ENCODE measurements at regions not wholly inside any gene's neighbourhood (a gene's known extent, or its start where the extent isn't known, plus 50 kb on each side); places are given as distances from the start of the nearest gene placed in this dataset.
"Not testable (repeated sequence)": the region's sequence is repeated elsewhere in the genome, so short reads cannot be mapped to it uniquely, and the experiment has no call there.

DNA sequence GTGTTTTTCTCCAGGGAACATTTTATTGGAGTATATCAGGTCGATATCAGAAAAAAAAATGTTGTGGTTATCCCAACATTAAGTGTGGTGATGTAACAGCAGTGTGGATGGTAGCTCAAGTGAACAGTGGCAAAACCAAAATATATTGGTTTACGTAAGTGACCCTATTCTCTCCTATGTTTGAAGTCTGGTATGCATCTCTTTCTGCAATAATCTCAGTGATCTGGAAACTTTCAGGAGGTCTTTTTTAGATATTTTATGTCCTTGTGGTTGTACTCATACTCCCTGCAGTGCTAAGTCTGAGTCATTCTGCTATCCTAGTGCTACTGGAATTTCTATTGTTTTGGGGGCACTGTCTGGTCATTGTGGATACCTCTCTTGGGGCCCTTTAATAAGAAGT is 137.9 kb downstream of the SNRPN start:
- H3K4me1 Mint-ChIP-seq = no peaks in the 10 kb centered on the region
- no peaks in the 10 kb centered on the region for H3K27me3 Mint-ChIP-seq
- H3K9me3 Mint-ChIP-seq = peaks cover 40% of the 10 kb centered on the region
- H3K4me3 Mint-ChIP-seq = no peak overlapping the region
- ATAC-seq = no peak
- H3K36me3 Mint-ChIP-seq = peaks cover 98% of the 10 kb centered on the region
- H3K27ac Mint-ChIP-seq = no peak overlapping the region

DNA sequence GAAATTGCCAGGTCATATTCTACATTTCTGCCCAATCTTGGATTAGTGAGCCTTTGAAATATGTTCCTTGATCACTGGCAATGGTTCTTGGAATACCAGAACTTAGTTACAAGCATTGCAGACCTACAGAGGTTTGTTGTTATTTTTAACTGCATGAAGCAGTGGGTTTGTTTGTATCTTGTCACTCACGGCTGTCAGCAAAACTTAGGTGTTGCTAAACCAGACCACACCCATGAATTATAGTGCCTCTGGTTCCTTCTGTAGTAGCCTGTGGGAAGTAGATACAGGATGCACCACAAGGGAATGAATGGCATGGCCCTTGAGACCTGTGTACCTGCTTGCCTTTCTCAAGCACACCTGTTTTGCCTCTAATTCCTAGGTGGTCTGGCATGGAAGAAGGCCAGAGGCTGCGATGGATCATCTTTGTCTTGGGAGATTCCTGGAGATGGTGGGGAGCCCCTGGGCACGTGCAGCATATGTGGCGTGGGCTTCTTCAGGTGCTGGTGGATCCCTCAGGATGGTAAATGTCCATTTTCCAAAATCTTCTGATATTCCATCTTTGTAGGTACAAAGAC is 138.8 kb downstream of the SNRPN start:
- H3K4me3 Mint-ChIP-seq = no peak overlapping the region
- peaks cover 91% of the 10 kb centered on the region for H3K36me3 Mint-ChIP-seq
- no peaks in the 10 kb centered on the region for H3K4me1 Mint-ChIP-seq
- no peaks in the 10 kb centered on the region for H3K27me3 Mint-ChIP-seq
- H3K9me3 Mint-ChIP-seq = peaks cover 37% of the 10 kb centered on the region
- no peak for ATAC-seq
- no peak overlapping the region for H3K27ac Mint-ChIP-seq

DNA sequence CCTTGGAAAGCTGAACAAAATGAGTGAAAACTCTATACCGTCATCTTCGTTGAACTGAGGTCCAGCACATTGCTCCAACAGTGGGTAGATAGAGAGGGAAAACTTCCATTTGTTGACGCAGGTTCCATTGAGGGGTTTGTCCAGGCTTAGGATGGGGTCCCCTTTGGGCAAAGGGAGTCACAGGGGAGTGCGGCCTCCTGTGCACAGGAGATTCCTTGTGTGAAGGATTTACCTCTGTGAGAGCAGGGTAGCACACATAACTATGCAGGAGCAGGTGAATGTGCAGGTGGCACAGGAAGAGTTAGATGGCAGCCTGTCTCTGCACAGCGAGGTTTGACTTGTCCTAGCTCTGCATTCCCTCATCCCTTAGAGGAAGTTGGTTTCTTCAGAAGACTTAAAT is 139.3 kb downstream of the SNRPN start:
- peaks cover 91% of the 10 kb centered on the region for H3K36me3 Mint-ChIP-seq
- H3K4me3 Mint-ChIP-seq = no peak overlapping the region
- peaks cover 34% of the 10 kb centered on the region for H3K9me3 Mint-ChIP-seq
- H3K27me3 Mint-ChIP-seq = no peaks in the 10 kb centered on the region
- ATAC-seq = no peak
- H3K27ac Mint-ChIP-seq = no peak overlapping the region
- no peaks in the 10 kb centered on the region for H3K4me1 Mint-ChIP-seq

DNA sequence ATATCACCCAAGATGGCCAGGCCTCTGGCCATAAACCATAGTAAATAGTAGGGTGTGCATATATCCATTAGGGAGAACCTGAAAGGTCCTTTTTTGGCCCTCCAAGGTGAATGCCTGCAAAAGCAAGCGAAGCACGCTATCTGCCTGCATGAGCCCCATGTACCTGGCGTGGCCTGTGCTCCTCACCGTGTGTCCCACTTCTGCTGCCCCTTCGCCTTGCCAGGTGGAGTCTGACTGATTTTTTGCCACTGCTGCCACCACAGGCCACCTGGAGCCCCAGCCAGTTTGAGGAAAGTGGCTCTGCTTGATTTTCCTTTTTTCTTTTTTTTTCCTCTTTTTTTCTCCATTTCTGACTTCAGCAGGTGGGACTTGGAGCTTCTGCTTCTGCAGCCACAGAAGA is 139.7 kb downstream of the SNRPN start:
- Mint-ChIP-seq H3K4me3 (no peak overlapping the region), H3K9me3 (peaks cover 32% of the 10 kb centered on the region), H3K36me3 (peaks cover 91% of the 10 kb centered on the region), H3K27me3 (no peaks in the 10 kb centered on the region), H3K27ac (no peak overlapping the region), H3K4me1 (no peaks in the 10 kb centered on the region)
- no peak for ATAC-seq

DNA sequence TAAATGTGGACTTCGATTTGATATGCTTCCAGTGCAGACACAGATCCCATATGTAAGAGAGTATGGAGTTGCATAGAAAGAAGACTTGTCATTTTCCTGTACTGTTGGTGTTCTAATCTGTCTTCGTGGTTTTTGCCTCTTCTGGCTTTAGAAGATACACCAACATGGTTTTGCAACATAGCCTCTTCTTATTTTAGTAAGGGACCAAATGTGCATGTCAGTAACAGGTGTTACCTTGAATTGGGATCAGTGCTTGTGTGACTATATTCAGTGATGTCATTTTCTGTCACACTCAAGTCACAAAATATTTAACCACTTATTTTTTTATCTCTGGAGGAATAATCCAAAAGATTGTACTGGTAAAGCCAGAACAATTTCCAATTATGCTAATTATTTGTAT is 140.4 kb downstream of the SNRPN start:
- no peak for ATAC-seq
- H3K27me3 Mint-ChIP-seq = no peaks in the 10 kb centered on the region
- H3K9me3 Mint-ChIP-seq = peaks cover 28% of the 10 kb centered on the region
- no peak overlapping the region for H3K4me3 Mint-ChIP-seq
- no peaks in the 10 kb centered on the region for H3K4me1 Mint-ChIP-seq
- peaks cover 87% of the 10 kb centered on the region for H3K36me3 Mint-ChIP-seq
- H3K27ac Mint-ChIP-seq = no peak overlapping the region

DNA sequence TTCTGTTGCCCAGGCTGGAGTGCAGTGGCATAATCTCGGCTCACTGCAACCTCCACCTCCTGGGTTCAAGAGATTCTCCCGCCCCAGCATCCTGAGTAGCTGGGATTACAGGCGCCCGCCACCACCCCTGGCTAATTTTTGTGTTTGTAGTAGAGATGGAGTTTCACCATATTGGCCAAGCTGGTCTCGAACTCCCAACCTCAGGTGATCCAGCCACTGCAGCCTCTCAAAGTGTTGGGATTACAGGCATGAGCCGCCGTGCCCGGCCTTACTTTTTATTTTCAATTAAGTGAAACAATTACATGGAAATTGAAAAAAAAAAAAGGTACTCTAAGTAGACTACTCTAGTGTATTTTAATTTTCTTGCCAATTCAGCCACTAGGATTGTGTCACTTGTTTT is 145.2 kb downstream of the SNRPN start:
- not testable (repeated sequence) for ATAC-seq, H3K27me3 Mint-ChIP-seq, H3K4me3 Mint-ChIP-seq, H3K27ac Mint-ChIP-seq, H3K4me1 Mint-ChIP-seq
- peaks cover 68% of the 10 kb centered on the region for H3K36me3 Mint-ChIP-seq
- peaks cover 15% of the 10 kb centered on the region for H3K9me3 Mint-ChIP-seq

DNA sequence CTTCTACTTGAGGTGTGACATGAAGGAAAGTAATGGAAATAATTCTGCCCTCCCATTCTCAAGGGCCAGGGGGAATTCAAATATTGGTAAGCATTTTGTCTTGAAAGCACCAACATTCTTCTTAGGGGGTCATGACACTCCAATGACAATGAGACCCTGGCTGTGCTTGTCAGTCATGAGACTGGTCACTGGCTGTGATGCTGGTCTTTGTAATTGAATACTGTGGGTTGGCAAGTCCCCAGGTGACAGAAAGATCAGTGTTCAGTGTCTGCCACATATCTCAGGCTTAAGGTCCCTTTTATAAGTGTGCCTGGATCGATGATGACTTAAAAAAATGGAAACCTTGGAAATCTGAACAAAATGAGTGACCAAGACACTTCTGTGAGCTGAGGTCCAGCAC is 151.4 kb downstream of the SNRPN start:
- Mint-ChIP-seq H3K27me3 (no peaks in the 10 kb centered on the region), H3K27ac (no peak overlapping the region), H3K4me1 (no peaks in the 10 kb centered on the region), H3K9me3 (peaks cover 9% of the 10 kb centered on the region), H3K4me3 (no peak overlapping the region), H3K36me3 (peaks cover 77% of the 10 kb centered on the region)
- ATAC-seq = no peak

DNA sequence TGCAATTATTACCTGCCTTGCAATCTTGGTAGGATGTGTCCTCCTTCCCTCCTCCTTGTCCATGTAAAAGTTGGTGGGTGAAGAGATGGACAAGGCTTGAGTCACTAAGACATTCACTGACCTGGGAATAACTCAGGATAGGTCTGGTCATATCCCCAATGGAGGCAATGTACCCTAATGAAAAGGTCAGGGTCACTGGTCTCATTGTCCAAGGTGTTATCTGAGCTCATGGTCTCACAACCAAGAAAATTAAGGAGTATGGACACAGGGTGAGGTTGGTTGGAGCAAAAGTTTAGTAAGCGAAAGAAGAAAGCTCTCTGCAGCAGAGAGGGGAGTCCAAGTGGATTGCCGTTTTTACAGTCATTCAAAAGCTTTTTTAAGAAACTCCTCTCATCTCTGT is 179.0 kb downstream of the SNRPN start:
- Mint-ChIP-seq H3K27me3 (no peaks in the 10 kb centered on the region), H3K4me3 (no peak overlapping the region), H3K27ac (no peak overlapping the region), H3K36me3 (peaks cover 16% of the 10 kb centered on the region), H3K9me3 (peaks cover 17% of the 10 kb centered on the region), H3K4me1 (no peaks in the 10 kb centered on the region)
- no peak for ATAC-seq

DNA sequence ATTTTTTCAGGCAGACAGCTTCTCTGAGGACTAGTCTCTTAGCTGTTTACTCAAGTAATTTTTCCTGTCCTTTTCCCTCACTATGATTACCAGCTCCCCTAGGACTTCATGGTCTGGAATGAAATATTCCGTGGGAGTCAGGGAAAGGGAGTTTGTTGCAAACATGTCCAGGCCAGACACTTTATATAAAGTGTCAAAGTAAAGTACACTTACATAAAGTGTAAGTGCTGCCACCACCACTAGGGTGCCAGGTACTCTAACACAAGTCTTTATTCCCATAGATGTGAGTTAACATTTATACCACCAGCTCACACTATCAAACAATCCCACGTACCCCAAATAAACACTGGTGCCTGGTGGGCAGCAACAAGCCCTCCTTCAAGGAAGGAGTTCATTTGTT is 179.8 kb downstream of the SNRPN start:
- Mint-ChIP-seq H3K36me3 (peaks cover 8% of the 10 kb centered on the region), H3K27me3 (no peaks in the 10 kb centered on the region), H3K4me3 (no peak overlapping the region), H3K27ac (no peak overlapping the region), H3K4me1 (no peaks in the 10 kb centered on the region), H3K9me3 (peaks cover 18% of the 10 kb centered on the region)
- no peak for ATAC-seq

DNA sequence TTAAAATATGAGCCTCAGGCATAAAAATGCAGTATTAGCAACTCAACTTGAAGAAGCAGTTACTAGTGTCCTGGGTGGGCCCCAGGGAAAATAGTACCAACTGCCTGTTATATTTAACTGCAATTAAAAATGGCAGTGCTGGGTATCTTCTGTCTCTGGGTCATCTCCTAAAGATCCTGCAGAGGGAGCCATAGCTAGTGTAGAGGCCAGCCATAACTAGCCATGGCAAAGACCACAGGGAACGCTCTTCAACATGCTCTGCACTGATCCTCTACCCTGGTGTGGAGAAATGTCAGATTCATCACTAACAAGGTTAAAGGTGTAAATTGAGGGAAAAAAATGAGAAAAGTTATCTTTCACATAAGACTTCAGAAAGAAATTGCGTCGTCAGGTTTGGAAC is 181.3 kb downstream of the SNRPN start:
- H3K36me3 Mint-ChIP-seq = peaks cover 5% of the 10 kb centered on the region
- no peak for ATAC-seq
- no peaks in the 10 kb centered on the region for H3K4me1 Mint-ChIP-seq
- no peak overlapping the region for H3K4me3 Mint-ChIP-seq
- H3K9me3 Mint-ChIP-seq = peaks cover 23% of the 10 kb centered on the region
- no peaks in the 10 kb centered on the region for H3K27me3 Mint-ChIP-seq
- H3K27ac Mint-ChIP-seq = no peak overlapping the region

DNA sequence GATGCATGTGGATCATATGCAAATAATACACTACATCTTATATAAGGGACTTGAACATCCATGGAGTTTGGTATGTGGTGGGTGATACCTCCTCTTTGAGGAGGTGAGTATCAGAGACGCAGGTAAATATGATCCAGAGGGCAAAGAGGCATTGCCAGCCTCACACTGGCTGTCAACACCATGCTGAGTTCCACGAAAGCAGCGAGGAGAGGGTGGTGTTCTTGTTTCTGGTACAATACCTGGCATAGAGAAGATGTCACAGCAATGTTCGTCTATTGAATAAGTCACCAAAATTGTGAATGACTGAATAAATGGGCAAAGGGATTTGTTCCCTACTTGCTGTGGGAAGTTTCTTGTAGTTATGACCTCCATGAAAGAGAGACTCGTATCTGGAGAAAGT is 182.2 kb downstream of the SNRPN start:
- Mint-ChIP-seq H3K27me3 (no peaks in the 10 kb centered on the region), H3K27ac (no peak overlapping the region), H3K36me3 (no peaks in the 10 kb centered on the region), H3K4me1 (no peaks in the 10 kb centered on the region), H3K4me3 (no peak overlapping the region), H3K9me3 (peaks cover 18% of the 10 kb centered on the region)
- ATAC-seq = no peak

DNA sequence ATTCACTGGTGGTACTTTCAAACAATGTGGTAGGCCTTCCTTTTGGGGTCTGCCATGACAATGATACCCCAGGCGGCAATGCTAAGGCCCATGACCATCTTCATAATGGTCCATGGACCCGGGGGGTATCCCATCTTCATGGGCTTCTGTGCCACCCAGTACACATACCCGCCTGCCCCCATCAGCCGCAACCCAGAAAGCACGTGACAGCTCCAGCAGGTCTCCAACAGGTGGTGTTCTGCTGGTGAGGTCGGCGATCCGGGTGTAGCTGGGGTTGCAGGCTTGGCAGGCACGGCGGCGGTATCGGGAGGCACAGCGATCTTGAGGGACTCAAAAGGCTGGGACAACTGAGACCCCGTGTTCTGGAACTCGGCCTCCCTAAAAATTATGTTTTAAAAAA is 214.5 kb downstream of the SNRPN start:
- Mint-ChIP-seq H3K36me3 (no peaks in the 10 kb centered on the region), H3K27ac (no peak overlapping the region), H3K4me3 (no peak overlapping the region), H3K4me1 (no peaks in the 10 kb centered on the region), H3K27me3 (no peaks in the 10 kb centered on the region), H3K9me3 (peaks cover 15% of the 10 kb centered on the region)
- no peak for ATAC-seq

DNA sequence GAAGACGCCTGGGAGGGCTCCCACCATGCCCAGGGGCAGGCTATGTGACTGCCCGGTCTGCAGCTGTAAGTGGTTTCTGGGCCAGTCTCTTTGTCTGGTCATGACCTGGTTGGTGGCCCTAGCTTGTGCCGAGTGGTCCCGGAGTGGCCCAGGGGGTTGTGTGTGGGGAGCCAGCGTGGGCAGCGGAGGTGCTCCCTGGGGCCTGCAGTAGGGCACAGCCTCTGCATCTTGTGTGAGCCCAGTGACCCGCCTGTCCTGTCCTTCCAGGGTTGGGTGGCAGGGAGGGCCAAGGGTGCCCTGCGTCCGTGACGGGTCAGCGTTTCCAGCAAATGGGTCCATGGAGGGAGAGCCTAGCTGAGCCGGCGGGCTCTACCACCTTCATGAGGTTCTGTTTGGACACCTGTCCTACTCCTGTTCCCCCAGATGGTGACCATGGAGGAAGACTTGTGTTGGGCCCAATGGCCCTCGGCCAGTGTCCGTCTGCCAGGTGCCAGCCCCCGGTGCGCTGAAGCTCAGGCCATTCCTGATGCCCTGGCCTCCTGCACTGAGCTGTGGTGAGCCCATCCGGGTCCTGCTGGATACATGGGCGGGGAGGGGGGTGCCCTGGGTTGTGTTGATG is 215.4 kb downstream of the SNRPN start:
- no peak for ATAC-seq
- Mint-ChIP-seq H3K27me3 (no peaks in the 10 kb centered on the region), H3K4me3 (no peak overlapping the region), H3K9me3 (peaks cover 19% of the 10 kb centered on the region), H3K36me3 (no peaks in the 10 kb centered on the region), H3K27ac (no peak overlapping the region), H3K4me1 (no peaks in the 10 kb centered on the region)

DNA sequence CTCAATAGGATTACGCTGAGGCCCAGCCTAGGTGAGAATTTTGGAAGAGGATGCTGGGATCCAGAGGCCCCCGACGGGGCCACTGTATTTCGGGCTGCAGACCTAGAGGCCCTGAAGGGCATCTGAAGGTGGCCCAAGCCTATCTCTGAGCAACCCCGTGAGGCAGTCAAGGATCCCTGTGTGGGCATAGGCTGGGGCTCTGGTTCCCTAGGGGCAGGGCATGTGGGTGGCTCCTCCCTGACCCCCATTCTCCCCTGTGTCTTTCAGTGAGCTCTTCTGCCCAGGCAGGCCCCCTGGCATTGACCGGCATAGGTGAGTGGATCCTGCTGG is 216.0 kb downstream of the SNRPN start:
- ATAC-seq = no peak
- Mint-ChIP-seq H3K4me3 (no peak overlapping the region), H3K27me3 (no peaks in the 10 kb centered on the region), H3K27ac (no peak overlapping the region), H3K36me3 (no peaks in the 10 kb centered on the region), H3K4me1 (no peaks in the 10 kb centered on the region), H3K9me3 (peaks cover 16% of the 10 kb centered on the region)

DNA sequence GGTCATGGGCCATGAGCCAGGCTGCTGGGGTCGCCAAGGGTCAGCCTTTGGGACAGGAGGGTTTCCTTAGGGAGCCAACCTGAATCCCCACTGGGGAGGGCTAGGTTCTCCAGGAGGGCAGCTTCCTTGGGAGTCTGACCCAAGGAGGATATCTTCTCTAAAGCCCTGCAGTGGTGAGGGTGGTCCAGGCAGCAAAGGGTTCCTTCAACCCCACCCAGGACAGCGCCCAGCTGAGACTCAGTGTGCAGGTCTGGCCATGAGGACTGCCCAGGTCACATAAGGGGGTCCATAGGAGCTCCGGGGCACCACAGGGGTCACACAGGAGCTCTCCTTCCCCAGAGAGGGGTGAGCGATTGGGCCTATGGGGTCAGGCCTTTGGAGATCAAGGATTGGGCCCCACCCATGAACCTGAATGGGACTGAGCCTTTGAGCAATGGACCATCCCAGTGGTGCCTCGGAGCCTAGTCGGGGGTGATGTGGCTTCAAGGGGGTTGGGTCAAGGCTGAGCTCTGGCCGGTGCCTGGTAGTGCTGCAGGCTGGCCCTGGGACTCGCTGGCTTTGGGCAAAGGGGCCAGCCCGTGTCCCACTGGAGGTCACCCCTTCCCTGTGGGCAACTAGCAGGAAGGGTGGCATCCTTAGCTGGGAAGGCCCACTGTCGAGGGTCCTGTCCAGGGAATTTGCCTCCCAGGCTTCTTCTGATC is 216.5 kb downstream of the SNRPN start:
- H3K4me1 Mint-ChIP-seq = no peaks in the 10 kb centered on the region
- H3K36me3 Mint-ChIP-seq = no peaks in the 10 kb centered on the region
- H3K4me3 Mint-ChIP-seq = no peak overlapping the region
- H3K9me3 Mint-ChIP-seq = peaks cover 16% of the 10 kb centered on the region
- H3K27me3 Mint-ChIP-seq = no peaks in the 10 kb centered on the region
- no peak for ATAC-seq
- H3K27ac Mint-ChIP-seq = no peak overlapping the region

All from stimulated activated memory B cell treated with anti-CD40 and anti-IgM and Interleukin-4, amounts not matched to agents 10 μg/mL and 1 μg/mL and 100 μg/mL, for 72 hours (primary cell).